PC-9 (cell line): ENCODE measurements at regions not wholly inside any gene's neighbourhood (a gene's known extent, or its start where the extent isn't known, plus 50 kb on each side); places are given as distances from the start of the nearest gene placed in this dataset.

Experiments
- EZH2 ChIP-seq: fragments of 200-600 bp; sonication (generic); IDR thresholded peaks from 2 replicates; pipeline ENCODE4 v1.8.0; 2017; ENCODE audit warnings: antibody characterized with exemption, low read depth
- TF ChIP-seq, protein P1 (sequence below): fragments of 200-600 bp; sonication (generic); conservative IDR thresholded peaks from 2 replicates; pipeline ENCODE4 v1.6.1; 2017; ENCODE audit warnings: mixed run types, antibody characterized with exemption, mild to moderate bottlenecking, moderate library complexity

DNA sequence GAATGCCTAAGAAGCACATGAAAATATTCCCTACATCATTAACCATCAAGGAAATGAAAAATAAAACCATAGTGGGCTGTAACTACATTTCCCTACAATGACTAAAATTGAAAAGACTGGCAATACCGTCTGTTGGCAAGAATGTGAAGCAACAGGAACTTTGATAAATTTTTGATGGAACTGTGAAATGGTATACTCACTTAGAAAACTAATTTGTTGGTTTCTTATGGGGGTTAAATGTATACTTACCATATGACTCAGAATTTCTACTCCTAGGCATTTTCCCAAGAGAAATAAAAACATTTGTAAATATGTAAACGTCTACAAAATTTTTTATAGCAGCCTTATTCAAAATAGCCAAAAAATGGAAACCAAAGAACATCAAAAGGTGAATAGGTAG, 121.4 kb upstream of the PLEKHA5 start:
- TF ChIP-seq, protein P1, sequence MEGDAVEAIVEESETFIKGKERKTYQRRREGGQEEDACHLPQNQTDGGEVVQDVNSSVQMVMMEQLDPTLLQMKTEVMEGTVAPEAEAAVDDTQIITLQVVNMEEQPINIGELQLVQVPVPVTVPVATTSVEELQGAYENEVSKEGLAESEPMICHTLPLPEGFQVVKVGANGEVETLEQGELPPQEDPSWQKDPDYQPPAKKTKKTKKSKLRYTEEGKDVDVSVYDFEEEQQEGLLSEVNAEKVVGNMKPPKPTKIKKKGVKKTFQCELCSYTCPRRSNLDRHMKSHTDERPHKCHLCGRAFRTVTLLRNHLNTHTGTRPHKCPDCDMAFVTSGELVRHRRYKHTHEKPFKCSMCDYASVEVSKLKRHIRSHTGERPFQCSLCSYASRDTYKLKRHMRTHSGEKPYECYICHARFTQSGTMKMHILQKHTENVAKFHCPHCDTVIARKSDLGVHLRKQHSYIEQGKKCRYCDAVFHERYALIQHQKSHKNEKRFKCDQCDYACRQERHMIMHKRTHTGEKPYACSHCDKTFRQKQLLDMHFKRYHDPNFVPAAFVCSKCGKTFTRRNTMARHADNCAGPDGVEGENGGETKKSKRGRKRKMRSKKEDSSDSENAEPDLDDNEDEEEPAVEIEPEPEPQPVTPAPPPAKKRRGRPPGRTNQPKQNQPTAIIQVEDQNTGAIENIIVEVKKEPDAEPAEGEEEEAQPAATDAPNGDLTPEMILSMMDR, result no peak
- no peak for TF ChIP-seq EZH2
